Muscle layer of duodenum (tissue), 2 donors: ENCODE measurements at regions not wholly inside any gene's neighbourhood (a gene's known extent, or its start where the extent isn't known, plus 50 kb on each side); places are given as distances from the start of the nearest gene placed in this dataset.
"Not testable (repeated sequence)": the region's sequence is repeated elsewhere in the genome, so short reads cannot be mapped to it uniquely, and the experiment has no call there.

Source experiments
- H3K27ac ChIP-seq: one replicate; pipeline ENCODE4 v1.7.0; 2013; ENCODE audit warnings: mild to moderate bottlenecking, low read length
- H3K27me3 ChIP-seq: one replicate; pipeline ENCODE4 v1.7.0; 2013; ENCODE audit warnings: low read depth, mild to moderate bottlenecking, control low read depth, low read length
- H3K36me3 ChIP-seq, 2 donors: one replicate each; pipeline ENCODE4 v1.7.0; 2013; ENCODE audit warnings: low read length in 2 of 2, control low read depth in 1 of 2, mild to moderate bottlenecking in 1 of 2; ENCODE audit not compliant: insufficient read depth in 2 of 2, control insufficient read depth in 1 of 2
- H3K4me1 ChIP-seq, 2 donors: one replicate each; pipeline ENCODE4 v1.7.0; 2013; ENCODE audit warnings: low read length in 2 of 2, mild to moderate bottlenecking in 2 of 2, control low read depth in 1 of 2, moderate library complexity in 1 of 2; ENCODE audit not compliant: insufficient read depth in 2 of 2, control insufficient read depth in 1 of 2
- H3K4me3 ChIP-seq, 2 donors: one replicate each; pipeline ENCODE4 v1.7.0; 2013; ENCODE audit warnings: low read length in 2 of 2, low read depth in 1 of 2, mild to moderate bottlenecking in 1 of 2
- H3K9me3 ChIP-seq, 2 donors: one replicate each; pipeline ENCODE4 v1.7.0; 2013; ENCODE audit warnings: low read length in 2 of 2, control low read depth in 1 of 2, mild to moderate bottlenecking in 1 of 2; ENCODE audit not compliant: control insufficient read depth in 1 of 2
- donor health status: healthy.

- not testable (repeated sequence) for H3K4me1 ChIP-seq, H3K36me3 ChIP-seq, H3K27ac ChIP-seq, H3K27me3 ChIP-seq, H3K4me3 ChIP-seq, H3K9me3 ChIP-seq
Observed at GRCh38 chr4:186837463-186837862, 113.8 kb upstream of the FAT1 start.

- H3K4me3 ChIP-seq = no peak overlapping the region
- H3K27ac ChIP-seq = no peak overlapping the region
- no peaks in the 10 kb centered on the region for H3K4me1 ChIP-seq
- no peaks in the 10 kb centered on the region for H3K36me3 ChIP-seq
- peaks cover 0 to 2% of the 10 kb centered on the region in 2 donors for H3K9me3 ChIP-seq
- no peaks in the 10 kb centered on the region for H3K27me3 ChIP-seq
Observed at GRCh38 chr4:186838295-186838694, 114.6 kb upstream of the FAT1 start.

DNA sequence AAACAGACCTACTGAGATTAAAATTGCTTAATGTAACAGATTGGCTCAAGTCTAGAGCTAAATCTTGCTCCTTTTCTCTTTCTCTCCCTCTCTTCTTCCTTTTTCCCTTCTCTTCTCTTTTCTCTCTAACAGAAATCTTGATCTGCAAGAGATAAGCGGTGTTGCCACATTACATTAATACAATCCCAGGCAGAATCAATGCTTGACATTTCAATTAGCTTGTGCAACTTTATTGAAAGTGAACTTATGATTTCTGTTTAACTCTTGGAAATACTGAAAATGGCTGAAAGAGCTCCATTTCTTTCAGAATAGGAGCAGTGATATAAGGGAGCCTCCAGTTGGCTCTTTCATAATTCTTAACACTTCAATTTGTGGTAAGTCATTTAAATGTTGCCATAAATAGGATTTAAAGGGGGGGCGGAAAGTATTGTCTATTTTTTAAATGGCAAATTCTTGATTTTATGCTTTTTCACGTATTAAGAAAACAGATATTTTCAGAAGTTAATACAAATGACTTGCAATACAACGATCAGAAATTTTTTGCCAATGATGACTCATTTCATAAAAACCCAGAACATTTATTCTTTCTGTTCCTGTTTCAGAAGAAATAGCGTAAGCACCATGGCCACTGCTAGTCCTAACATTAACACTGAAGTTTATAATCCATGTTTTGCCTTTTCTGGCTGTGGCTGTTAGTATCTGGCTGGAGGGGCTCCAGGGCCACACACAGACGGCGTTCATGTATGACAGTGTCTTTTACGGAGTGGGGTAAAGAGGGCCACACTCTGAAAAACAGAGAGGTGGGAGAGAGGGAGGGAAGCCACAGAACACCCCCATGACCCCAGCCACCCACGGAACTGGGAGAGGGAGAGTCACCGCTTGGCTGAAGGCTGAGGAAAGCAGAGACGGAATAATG is 115.7 kb upstream of the FAT1 start:
- Histone ChIP-seq H3K9me3 (peaks cover 0 to 2% of the 10 kb centered on the region in 2 donors), H3K27me3 (no peaks in the 10 kb centered on the region), H3K27ac (peak overlapping the region; percentile 40), H3K36me3 (no peaks in the 10 kb centered on the region), H3K4me1 (peaks cover 0 to 4% of the 10 kb centered on the region in 2 donors), H3K4me3 (peak overlapping the region; percentile 17 to 22)

GRCh38 chr4:186840222-186840701 is 116.6 kb upstream of the FAT1 start:
- Histone ChIP-seq H3K27ac (peak overlapping the region; percentile 33), H3K9me3 (peaks cover 0 to 2% of the 10 kb centered on the region in 2 donors), H3K36me3 (no peaks in the 10 kb centered on the region), H3K27me3 (no peaks in the 10 kb centered on the region), H3K4me1 (peaks cover 9% of the 10 kb centered on the region in 2 donors), H3K4me3 (peak overlapping the region; percentile 17 to 22)

GRCh38 chr4:186840771-186841301 is 117.2 kb upstream of the FAT1 start:
- peak overlapping the region; percentile 17 to 22 for H3K4me3 ChIP-seq
- H3K27ac ChIP-seq = no peak overlapping the region
- no peaks in the 10 kb centered on the region for H3K27me3 ChIP-seq
- H3K4me1 ChIP-seq = peaks cover 9 to 10% of the 10 kb centered on the region in 2 donors
- H3K9me3 ChIP-seq = peaks cover 0 to 2% of the 10 kb centered on the region in 2 donors
- no peaks in the 10 kb centered on the region for H3K36me3 ChIP-seq

DNA sequence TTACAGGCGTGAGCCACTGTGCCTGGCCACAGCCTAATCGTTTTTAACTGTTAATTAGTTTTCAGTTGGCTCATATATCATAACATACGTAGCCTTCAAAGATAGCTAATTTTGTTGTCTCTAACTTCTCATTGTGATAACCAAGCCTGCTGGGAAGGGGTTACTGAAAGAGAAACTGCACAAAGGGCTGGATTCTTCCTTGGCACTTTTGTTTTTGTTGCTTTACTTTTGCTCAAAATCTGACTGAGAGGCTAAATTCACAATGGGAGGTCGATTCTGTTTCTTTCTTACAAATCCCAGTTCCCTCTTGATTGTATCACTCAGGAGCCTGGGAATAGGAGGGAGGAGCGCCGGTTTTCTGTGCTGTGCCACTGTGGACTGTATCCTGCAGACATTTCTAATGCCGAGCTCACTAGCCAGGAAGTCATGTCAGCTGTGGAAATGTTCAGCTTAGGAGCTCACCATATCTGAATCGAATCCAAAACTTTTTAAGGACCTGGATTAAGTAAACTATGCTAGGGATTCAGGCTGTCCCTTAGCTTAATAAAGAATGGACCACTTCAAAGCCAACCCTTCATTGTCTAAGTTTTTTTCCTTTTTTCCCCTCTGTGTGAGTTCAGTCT is 120.5 kb upstream of the FAT1 start:
- Histone ChIP-seq H3K36me3 (no peaks in the 10 kb centered on the region), H3K27ac (peak overlapping the region; percentile 89), H3K27me3 (no peaks in the 10 kb centered on the region), H3K9me3 (no peaks in the 10 kb centered on the region), H3K4me3 (peak overlapping the region; percentile 15 to 54), H3K4me1 (peaks cover 9 to 10% of the 10 kb centered on the region in 2 donors)

DNA sequence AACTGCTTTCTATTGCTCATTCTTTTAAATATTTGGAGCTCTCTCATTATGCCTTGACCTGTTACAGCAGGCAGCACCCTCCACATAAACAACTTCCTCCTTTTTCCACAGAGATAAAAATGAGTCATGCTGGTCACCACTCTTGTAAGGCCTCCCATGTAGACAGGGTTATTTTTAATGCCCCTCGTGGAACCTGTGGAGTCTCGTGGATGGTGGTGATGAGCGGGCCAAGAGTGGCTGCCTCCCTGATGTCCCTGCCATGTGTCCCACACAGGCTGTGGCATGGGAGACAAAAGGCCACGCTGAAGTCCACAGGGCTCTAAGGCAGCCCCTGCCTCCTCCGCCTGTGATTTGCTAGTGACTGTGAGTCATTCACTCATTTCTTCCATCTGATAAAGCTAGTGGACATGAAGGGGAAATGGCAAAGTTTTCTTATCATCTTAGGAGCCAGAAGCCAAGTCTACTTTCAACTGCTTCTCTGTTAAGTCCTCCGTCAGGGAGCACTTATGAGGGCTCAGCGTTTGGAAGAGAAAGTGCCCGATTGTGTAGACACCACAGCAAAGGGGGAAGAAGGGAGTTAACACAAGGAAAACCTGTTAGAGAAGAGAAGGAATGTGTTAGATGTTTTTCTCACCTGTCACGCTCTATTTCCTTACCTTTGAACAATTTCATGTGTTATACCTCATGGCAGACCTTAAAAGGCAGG is 121.6 kb upstream of the FAT1 start:
- Histone ChIP-seq H3K27ac (peak overlapping the region; percentile 89), H3K27me3 (no peaks in the 10 kb centered on the region), H3K4me3 (no peak overlapping the region), H3K4me1 (peaks cover 9 to 10% of the 10 kb centered on the region in 2 donors), H3K9me3 (peaks cover 0 to 4% of the 10 kb centered on the region in 2 donors), H3K36me3 (no peaks in the 10 kb centered on the region)

- Histone ChIP-seq H3K9me3 (peaks cover 0 to 7% of the 10 kb centered on the region in 2 donors), H3K36me3 (no peaks in the 10 kb centered on the region), H3K4me3 (no peak overlapping the region), H3K4me1 (peaks cover 9 to 10% of the 10 kb centered on the region in 2 donors), H3K27me3 (no peaks in the 10 kb centered on the region), H3K27ac (no peak overlapping the region)
Observed at GRCh38 chr4:186846426-186846825, 122.8 kb upstream of the FAT1 start.

DNA sequence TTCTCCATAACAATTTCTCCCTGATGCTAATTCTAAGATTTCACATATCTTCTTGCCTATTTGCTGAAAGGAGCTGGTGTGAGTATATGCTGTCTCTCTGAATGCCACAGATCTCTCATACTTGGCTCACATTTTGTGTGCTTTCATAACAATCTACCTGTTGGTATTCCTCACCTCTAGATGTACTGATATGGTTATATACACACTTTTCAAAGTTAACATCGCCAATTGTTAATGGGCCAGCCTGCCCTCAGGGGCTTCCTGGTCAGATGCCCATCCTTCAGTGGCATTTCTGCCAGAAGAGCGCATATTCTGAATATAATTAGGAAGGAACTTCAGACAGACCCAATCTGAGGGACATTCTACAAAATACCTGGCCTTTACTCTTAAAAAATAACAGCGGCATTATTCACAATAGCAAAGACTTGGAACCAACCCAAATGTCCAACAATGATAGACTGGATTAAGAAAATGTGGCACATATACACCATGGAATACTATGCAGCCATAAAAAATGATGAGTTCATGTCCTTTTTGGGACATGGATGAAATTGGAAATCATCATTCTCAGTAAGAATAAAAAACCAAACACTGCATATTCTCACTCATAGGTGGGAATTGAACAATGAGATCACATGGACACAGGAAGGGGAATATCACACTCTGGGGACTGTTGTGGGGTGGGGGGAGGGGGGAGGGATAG is 123.9 kb upstream of the FAT1 start:
- not testable (repeated sequence) for H3K36me3 ChIP-seq, H3K4me3 ChIP-seq, H3K27me3 ChIP-seq, H3K9me3 ChIP-seq, H3K27ac ChIP-seq
- peaks cover 9 to 10% of the 10 kb centered on the region in 2 donors for H3K4me1 ChIP-seq

DNA sequence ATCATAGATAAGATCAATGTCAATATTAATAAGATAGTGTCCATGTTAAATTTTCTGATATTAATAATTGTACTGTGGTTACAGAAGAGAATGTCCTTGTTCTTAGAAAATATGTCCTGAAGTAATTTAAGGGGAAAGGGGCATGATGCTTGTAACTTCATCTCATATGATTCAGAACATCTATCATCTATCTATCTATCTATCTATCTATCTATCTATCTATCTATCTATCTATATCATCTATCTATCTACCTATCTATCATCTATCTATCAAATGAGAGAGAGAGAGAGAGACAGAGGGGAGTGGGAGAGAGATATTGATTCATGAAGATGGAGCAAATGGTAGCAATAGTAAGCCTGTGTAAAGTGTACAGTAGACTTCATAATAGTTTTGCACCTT is 124.8 kb upstream of the FAT1 start:
- Histone ChIP-seq H3K4me3 (no peak overlapping the region), H3K9me3 (peaks cover 0 to 7% of the 10 kb centered on the region in 2 donors), H3K27me3 (no peaks in the 10 kb centered on the region), H3K27ac (no peak overlapping the region), H3K36me3 (no peaks in the 10 kb centered on the region), H3K4me1 (peaks cover 9 to 10% of the 10 kb centered on the region in 2 donors)
